Gastroesophageal sphincter (tissue), 4 donors: ENCODE measurements at regions not wholly inside any gene's neighbourhood (a gene's known extent, or its start where the extent isn't known, plus 50 kb on each side); places are given as distances from the start of the nearest gene placed in this dataset.

Source experiments
- ATAC-seq: fragments of 150-250 bp; one replicate; pipeline ENCODE4 v1.9.1; 2016; ENCODE audit warnings: mild to moderate bottlenecking, moderate library complexity
- H3K27ac ChIP-seq, 4 donors: fragments of 200-600 bp; sonication (generic) in 3 of 4; 1 replicate in 3 of 4; 2 replicates in 1 of 4; pipeline ENCODE4 v1.5.1; 2016 to 2019
- H3K27me3 ChIP-seq: fragments of 200-600 bp; sonication (generic); one replicate; pipeline ENCODE4 v1.5.1; 2019
- H3K36me3 ChIP-seq, 2 donors: fragments of 200-600 bp; sonication (generic); one replicate each; pipeline ENCODE4 v1.5.1; 2019; ENCODE audit warnings: control low read depth in 1 of 2
- H3K4me1 ChIP-seq, 3 donors: fragments of 200-600 bp; sonication (generic); 1 replicate in 2 of 3; 2 replicates in 1 of 3; pipeline ENCODE4 v1.5.1; 2016 to 2019; ENCODE audit warnings: control low read depth in 2 of 3
- H3K4me3 ChIP-seq, 2 donors: fragments of 200-600 bp; sonication (generic); one replicate each; pipeline ENCODE4 v1.5.1; 2019; ENCODE audit warnings: mild to moderate bottlenecking in 1 of 2, moderate library complexity in 1 of 2
- H3K9me3 ChIP-seq, 3 donors: fragments of 200-600 bp; sonication (generic); one replicate each; pipeline ENCODE4 v1.5.1; 2017 to 2019; ENCODE audit warnings: control low read depth in 2 of 3
- EP300 ChIP-seq: sonication (generic); formaldehyde crosslinking; IDR thresholded peaks from one replicate; pipeline ENCODE4 v1.6.1; 2017; ENCODE audit warnings: antibody characterized with exemption, mild to moderate bottlenecking
- POLR2A ChIP-seq, 2 donors: fragments of 450-650 bp; IDR thresholded peaks; one replicate each; pipeline ENCODE4 v1.6.1; 2017; ENCODE audit warnings: antibody characterized with exemption in 2 of 2, mild to moderate bottlenecking in 2 of 2, moderate library complexity in 1 of 2
- POLR2AphosphoS5 ChIP-seq: sonication (generic); formaldehyde crosslinking; IDR thresholded peaks from one replicate; pipeline ENCODE4 v1.6.1; 2017; ENCODE audit warnings: antibody characterized with exemption
- WGBS, 2 donors: methylation state at CpG; one replicate each; pipeline ENCODE4 v1.1.5; 2018; ENCODE audit warnings: low coverage in 1 of 2; 5-methylcytosine and 5-hydroxymethylcytosine counted together
- TF ChIP-seq, protein P1 (sequence below), 4 experiments: fragments of 200-600 bp in 2 of 4; fragments of 450-650 bp in 2 of 4; sonication (generic) in 1 of 4; IDR thresholded peaks; one replicate each; pipeline ENCODE4 v1.5.1; 2017 to 2019; ENCODE audit warnings: antibody characterized with exemption in 4 of 4, mild to moderate bottlenecking in 2 of 4, moderate library complexity in 2 of 4

DNA sequence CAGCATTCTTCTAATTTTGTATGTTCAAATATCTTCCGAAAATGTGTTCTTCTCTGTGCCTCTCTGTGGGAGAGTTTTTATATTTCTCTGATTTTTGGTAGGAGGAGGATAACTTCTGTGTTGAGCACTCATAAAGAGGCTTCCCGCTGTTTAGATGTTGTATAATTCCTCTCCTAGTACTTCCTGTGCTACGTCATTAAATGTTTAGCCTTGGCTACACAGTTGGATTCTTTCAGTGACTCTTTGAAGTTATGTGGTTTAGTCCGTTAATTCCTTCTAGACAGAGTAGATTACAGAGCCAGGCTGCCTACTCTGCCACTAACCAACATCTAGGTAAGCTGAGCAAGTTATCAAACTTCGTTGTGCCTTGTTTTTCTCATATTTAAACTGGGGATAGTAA lies 302.6 kb downstream of the OSTF1 start:
- ATAC-seq: no peak
- H3K9me3 ChIP-seq: peaks cover 0 to 5% (median 0%) of the 10 kb centered on the region in 3 donors
- no peak for TF ChIP-seq POLR2A (IDR thresholded peaks at IDR 0.05)
- TF ChIP-seq, protein P1, sequence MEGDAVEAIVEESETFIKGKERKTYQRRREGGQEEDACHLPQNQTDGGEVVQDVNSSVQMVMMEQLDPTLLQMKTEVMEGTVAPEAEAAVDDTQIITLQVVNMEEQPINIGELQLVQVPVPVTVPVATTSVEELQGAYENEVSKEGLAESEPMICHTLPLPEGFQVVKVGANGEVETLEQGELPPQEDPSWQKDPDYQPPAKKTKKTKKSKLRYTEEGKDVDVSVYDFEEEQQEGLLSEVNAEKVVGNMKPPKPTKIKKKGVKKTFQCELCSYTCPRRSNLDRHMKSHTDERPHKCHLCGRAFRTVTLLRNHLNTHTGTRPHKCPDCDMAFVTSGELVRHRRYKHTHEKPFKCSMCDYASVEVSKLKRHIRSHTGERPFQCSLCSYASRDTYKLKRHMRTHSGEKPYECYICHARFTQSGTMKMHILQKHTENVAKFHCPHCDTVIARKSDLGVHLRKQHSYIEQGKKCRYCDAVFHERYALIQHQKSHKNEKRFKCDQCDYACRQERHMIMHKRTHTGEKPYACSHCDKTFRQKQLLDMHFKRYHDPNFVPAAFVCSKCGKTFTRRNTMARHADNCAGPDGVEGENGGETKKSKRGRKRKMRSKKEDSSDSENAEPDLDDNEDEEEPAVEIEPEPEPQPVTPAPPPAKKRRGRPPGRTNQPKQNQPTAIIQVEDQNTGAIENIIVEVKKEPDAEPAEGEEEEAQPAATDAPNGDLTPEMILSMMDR (IDR thresholded peaks at IDR 0.05): no peak
- no peak for TF ChIP-seq POLR2AphosphoS5
- TF ChIP-seq EP300: no peak
- 58% methylated on average over 5 of the region's 5 CpGs; no CpG with 5 or more reads in 1 of the 2 donors for WGBS, 2 donors
- no peaks in the 10 kb centered on the region for H3K36me3 ChIP-seq
- H3K27ac ChIP-seq: no peak overlapping the region
- H3K4me1 ChIP-seq: no peaks in the 10 kb centered on the region
- no peaks in the 10 kb centered on the region for H3K27me3 ChIP-seq
- no peak overlapping the region for H3K4me3 ChIP-seq

DNA sequence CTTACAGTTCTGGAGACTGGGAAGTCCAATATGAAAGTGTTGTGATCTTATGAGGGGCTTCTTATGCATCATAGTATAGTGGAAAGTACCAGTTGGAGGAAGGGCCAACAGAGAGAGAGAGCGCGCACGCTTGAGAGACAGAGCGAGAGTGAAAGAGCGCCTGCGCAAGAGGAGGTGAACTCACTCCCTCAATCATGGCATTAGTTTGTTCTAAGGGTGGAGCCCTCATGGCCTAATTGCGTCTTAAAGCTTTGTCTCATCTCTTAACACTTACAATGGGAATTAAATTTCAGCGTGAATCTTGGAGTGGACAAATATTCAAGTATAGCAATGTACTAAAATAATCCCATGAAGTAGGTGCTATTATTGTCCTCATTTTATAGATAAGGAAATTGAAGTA lies 303.2 kb downstream of the OSTF1 start:
- 97% methylated on average over 8 of the region's 8 CpGs; no CpG with 5 or more reads in 1 of the 2 donors for WGBS, 2 donors
- H3K36me3 ChIP-seq: no peaks in the 10 kb centered on the region
- no peak overlapping the region for H3K27ac ChIP-seq
- no peak overlapping the region for H3K4me3 ChIP-seq
- H3K4me1 ChIP-seq: no peaks in the 10 kb centered on the region
- TF ChIP-seq, protein P1 (IDR thresholded peaks at IDR 0.05): no peak
- no peak for TF ChIP-seq POLR2AphosphoS5
- no peak for ATAC-seq
- H3K9me3 ChIP-seq: no peaks in the 10 kb centered on the region
- H3K27me3 ChIP-seq: no peaks in the 10 kb centered on the region

DNA sequence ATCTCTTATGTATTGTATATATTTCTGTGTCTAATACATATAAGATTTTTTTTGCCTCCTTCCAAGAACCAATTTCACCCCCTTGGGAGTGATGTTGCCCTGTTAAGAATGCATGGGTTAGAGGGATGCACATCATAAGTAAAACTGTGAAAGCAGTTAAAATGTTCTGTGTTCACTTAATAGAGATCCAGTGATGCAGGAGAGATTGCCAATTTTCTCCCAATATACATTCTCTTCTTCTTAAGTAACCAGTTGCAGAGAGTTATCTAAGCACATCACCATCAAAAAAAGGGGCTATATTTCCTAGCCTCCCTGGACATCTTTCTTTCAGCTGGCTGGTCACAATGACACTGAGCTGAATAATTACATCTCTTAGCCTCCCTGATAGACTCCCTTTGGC lies 307.0 kb downstream of the OSTF1 start:
- no peaks in the 10 kb centered on the region for H3K36me3 ChIP-seq
- no peak overlapping the region for H3K4me3 ChIP-seq
- no peak for ATAC-seq
- H3K9me3 ChIP-seq: no peaks in the 10 kb centered on the region
- no peaks in the 10 kb centered on the region for H3K27me3 ChIP-seq
- TF ChIP-seq POLR2A (IDR thresholded peaks at IDR 0.05) (no peak), EP300 (no peak), POLR2AphosphoS5 (no peak)
- TF ChIP-seq, protein P1 (IDR thresholded peaks at IDR 0.05): no peak
- H3K27ac ChIP-seq: no peak overlapping the region
- H3K4me1 ChIP-seq: no peaks in the 10 kb centered on the region

DNA sequence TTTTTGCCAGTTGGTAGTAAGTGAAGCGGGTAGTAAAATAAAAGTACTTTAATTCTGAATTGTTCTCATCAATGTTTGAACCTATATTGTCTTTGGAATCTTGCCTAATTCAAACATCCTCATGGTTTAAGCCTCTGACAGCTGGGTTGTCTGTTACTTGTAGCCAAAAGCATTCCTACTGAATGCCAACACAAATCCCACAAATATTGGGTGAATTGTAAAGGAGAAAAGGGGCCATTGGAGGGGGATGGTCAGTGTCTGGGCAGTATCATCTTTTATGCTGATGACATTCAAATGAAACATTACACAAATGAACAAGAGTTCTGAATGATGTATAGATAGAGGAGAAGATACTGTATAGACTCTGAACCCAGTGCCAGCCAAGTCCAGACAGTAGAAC lies 309.5 kb downstream of the OSTF1 start:
- no peaks in the 10 kb centered on the region for H3K4me1 ChIP-seq
- H3K4me3 ChIP-seq: no peak overlapping the region
- no peak overlapping the region for H3K27ac ChIP-seq
- no peak for ATAC-seq
- no peaks in the 10 kb centered on the region for H3K9me3 ChIP-seq
- no peak for TF ChIP-seq EP300
- TF ChIP-seq POLR2A (IDR thresholded peaks at IDR 0.05): no peak
- no peak for TF ChIP-seq POLR2AphosphoS5
- TF ChIP-seq, protein P1 (IDR thresholded peaks at IDR 0.05): no peak
- 75 to 90% methylated on average over 1 of the region's 1 CpG for WGBS, 2 donors
- no peaks in the 10 kb centered on the region for H3K27me3 ChIP-seq
- no peaks in the 10 kb centered on the region for H3K36me3 ChIP-seq

DNA sequence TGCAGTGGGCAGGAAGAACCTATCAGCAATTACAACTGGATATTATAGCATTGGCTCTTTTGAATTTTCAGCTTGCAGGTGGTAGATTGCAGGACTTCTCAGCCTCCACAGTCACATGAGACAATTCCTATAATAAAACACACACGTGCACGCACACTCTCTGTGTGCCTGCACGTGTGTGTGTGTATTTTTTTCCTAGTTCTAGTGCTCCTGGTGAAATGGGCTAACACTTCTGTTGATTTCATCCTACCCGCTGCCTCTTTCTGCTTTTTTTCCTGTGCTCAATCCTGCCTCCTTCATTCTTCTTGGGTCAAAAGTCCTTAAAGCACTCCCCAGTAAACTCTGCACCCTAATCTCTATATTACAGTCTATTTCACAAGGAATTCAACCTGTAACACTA lies 320.1 kb downstream of the OSTF1 start:
- Histone ChIP-seq H3K36me3 (no peaks in the 10 kb centered on the region), H3K4me3 (no peak overlapping the region), H3K9me3 (no peaks in the 10 kb centered on the region), H3K27me3 (no peaks in the 10 kb centered on the region), H3K27ac (no peak overlapping the region), H3K4me1 (no peaks in the 10 kb centered on the region)
- 77 to 80% methylated on average over 1 to 4 of the region's 4 CpGs for WGBS, 2 donors
- TF ChIP-seq, protein P1 (IDR thresholded peaks at IDR 0.05): no peak
- TF ChIP-seq POLR2A (IDR thresholded peaks at IDR 0.05) (no peak), EP300 (no peak), POLR2AphosphoS5 (no peak)
- no peak for ATAC-seq
